SJSA1 (cell line): ENCODE measurements at regions not wholly inside any gene's neighbourhood (a gene's known extent, or its start where the extent isn't known, plus 50 kb on each side); places are given as distances from the start of the nearest gene placed in this dataset.

Experiments
- DNase-seq, 2 experiments: peaks; one replicate each; pipeline ENCODE4 v3.0.0-alpha.2; 2015 to 2020; ENCODE audit warnings: low spot score in 2 of 2, low read depth in 1 of 2
- H3K27ac ChIP-seq: fragments of 250-450 bp; sonication (Bioruptor Pico); 2 replicates; pipeline ENCODE4 v1.5.1; 2020; ENCODE audit warnings: mild to moderate bottlenecking, moderate library complexity
- H3K27me3 ChIP-seq: fragments of 250-450 bp; sonication (Bioruptor Pico); replicated peaks from 2 replicates; pipeline ENCODE4 v1.5.1; 2020; ENCODE audit warnings: mild to moderate bottlenecking, moderate library complexity
- H3K36me3 ChIP-seq: fragments of 250-450 bp; sonication (Bioruptor Pico); 2 replicates; pipeline ENCODE4 v1.5.1; 2020; ENCODE audit warnings: mild to moderate bottlenecking
- H3K4me1 ChIP-seq: fragments of 250-450 bp; sonication (Bioruptor Pico); replicated peaks from 2 replicates; pipeline ENCODE4 v1.6.1; 2021; ENCODE audit warnings: mild to moderate bottlenecking
- H3K4me3 ChIP-seq: fragments of 250-450 bp; sonication (Bioruptor Pico); 2 replicates; pipeline ENCODE4 v1.5.1; 2020; ENCODE audit warnings: mild to moderate bottlenecking
- H3K9me3 ChIP-seq: fragments of 250-450 bp; sonication (Bioruptor Pico); replicated peaks from 2 replicates; pipeline ENCODE4 v1.5.1; 2020; ENCODE audit warnings: mild to moderate bottlenecking

DNA sequence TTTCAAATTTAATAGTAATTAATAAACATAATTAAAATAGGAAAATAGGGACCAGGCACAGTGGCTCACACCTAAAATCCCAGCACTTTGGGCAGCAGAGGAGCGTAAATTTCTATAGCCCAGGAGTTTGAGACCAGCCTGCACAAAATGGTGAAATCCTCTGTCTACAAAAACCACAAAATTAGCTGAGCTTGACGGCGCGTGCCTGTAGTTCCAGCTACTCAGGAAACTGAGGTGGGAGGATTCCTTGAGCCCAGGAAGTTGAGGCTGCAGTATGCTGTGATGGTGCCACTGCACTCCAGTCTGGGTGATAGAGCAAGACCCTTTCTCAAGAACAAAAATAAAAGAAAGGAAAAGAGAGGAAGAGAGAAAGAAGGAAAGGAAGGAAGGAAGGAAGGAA, 1387.0 kb upstream of the ADGRB3 start:
- Histone ChIP-seq H3K27ac (no peak overlapping the region), H3K4me3 (no peak overlapping the region), H3K4me1 (no peaks in the 10 kb centered on the region), H3K27me3 (no peaks in the 10 kb centered on the region), H3K36me3 (no peaks in the 10 kb centered on the region), H3K9me3 (0 out of 2 replicates have a peak, but pooled peaks cover 4% of the 10 kb centered on the region)
- DNase-seq, result no peak

DNA sequence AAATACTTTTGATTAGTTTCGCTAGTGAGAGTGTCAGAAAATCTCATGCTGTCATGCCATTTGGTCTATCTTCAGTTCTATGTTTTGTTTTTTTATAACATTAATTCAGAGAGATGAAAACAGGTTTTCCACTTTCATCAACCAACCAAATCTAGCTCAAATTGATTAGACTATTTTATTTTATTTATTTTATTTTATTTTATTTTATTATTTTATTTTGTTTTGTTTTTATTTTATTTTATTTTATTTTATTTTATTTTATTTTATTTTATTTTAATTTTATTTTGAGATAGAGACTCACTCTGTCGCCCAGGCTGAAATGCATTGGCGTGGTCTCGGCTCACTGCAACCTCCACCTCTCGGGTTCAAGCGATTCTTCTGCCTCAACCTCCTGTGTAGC, 1391.0 kb upstream of the ADGRB3 start:
- Histone ChIP-seq H3K4me3 (no peak overlapping the region), H3K9me3 (no peaks in the 10 kb centered on the region), H3K27ac (no peak overlapping the region), H3K36me3 (no peaks in the 10 kb centered on the region), H3K4me1 (no peaks in the 10 kb centered on the region), H3K27me3 (no peaks in the 10 kb centered on the region)
- DNase-seq, result no peak

DNA sequence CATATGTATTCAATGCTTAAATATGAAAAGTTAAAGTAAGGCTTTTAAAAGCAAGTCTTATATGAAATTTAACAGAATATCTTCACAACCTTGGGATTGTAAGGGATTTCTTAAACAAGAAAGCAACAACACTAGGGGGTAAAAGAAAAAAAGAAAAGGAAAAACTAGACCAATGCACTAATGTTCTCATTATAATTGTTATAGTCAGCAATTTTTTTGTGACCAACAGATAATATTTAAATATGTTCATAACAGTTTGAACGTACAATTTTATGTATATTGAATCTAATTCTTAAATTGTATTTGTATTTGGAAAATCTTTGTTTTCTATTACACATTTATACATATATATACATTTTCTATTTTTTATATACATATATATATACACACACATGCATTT, 1397.8 kb upstream of the ADGRB3 start:
- no peaks in the 10 kb centered on the region for H3K9me3 ChIP-seq
- no peaks in the 10 kb centered on the region for H3K4me1 ChIP-seq
- no peak overlapping the region for H3K4me3 ChIP-seq
- no peaks in the 10 kb centered on the region for H3K36me3 ChIP-seq
- H3K27ac ChIP-seq, result no peak overlapping the region
- H3K27me3 ChIP-seq, result no peaks in the 10 kb centered on the region
- DNase-seq, result no peak

DNA sequence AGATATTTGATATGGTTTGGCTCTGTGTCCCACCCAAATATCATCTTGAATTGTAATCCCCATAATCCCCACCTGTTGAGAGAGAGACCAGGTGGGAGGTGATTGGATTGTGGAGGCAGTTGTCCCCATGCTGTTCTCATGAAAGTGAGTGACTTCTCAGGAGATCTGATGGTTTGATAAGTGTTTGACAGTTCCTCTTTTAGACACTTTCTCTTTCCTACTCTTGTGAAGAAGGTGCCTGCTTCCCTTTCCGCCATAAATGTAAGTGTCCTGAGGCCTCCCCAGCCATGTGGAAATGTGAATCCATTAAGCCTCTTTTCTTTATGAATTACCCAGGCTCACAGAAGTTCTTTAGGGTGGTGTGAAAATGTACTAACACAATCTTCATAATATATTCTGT, 1404.0 kb upstream of the ADGRB3 start:
- no peaks in the 10 kb centered on the region for H3K36me3 ChIP-seq
- no peak for DNase-seq
- no peaks in the 10 kb centered on the region; the same call in 1 of the 2 replicates for H3K9me3 ChIP-seq
- no peak overlapping the region for H3K4me3 ChIP-seq
- H3K27ac ChIP-seq, result no peak overlapping the region
- H3K27me3 ChIP-seq, result no peaks in the 10 kb centered on the region
- no peaks in the 10 kb centered on the region for H3K4me1 ChIP-seq

DNA sequence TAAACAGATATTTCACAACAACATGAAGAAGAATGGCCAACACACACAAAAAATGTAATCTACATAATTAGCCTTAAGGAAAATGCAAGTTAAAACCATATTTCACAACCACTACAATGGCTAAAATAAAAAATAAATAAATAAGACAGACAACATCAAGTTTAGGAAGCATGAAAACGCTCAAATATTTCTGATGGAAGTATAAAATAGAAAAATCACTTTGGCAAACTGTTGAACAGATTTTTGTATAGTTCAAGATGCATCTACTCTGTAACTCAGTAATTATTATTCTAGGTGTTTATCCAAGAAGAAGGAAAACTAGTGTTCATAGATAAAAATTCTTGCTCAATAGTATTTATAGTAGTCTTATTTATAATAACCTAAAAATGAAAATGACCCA, 1410.1 kb upstream of the ADGRB3 start:
- H3K27me3 ChIP-seq, result no peaks in the 10 kb centered on the region
- no peaks in the 10 kb centered on the region for H3K36me3 ChIP-seq
- no peaks in the 10 kb centered on the region for H3K4me1 ChIP-seq
- no peak overlapping the region for H3K4me3 ChIP-seq
- H3K9me3 ChIP-seq, result 0 out of 2 replicates have a peak, but pooled peaks cover 2% of the 10 kb centered on the region
- no peak for DNase-seq
- H3K27ac ChIP-seq, result no peak overlapping the region

DNA sequence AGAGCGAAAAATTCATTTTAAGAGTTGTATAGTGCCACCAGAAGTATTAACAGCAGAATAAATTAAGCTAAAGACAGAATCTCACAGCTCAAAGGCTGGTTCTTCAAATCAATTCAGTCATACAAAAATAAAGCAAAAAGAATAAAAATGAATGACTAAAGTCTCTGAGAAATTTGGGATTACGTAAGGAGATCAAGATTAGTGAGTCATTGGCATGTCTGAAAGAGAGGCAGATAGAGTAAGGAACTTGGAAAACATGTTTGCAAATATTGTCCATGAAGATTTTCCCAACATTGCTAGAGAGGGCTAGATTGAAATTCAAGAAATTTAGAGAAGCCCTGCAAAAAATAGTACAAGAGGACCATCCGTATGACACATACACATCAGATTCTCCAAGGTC, 1413.9 kb upstream of the ADGRB3 start:
- no peak overlapping the region for H3K4me3 ChIP-seq
- no peak overlapping the region for H3K27ac ChIP-seq
- 0 out of 2 replicates have a peak, but pooled peaks cover 2% of the 10 kb centered on the region for H3K9me3 ChIP-seq
- H3K4me1 ChIP-seq, result no peaks in the 10 kb centered on the region
- no peaks in the 10 kb centered on the region for H3K36me3 ChIP-seq
- no peaks in the 10 kb centered on the region for H3K27me3 ChIP-seq
- DNase-seq, result no peak

DNA sequence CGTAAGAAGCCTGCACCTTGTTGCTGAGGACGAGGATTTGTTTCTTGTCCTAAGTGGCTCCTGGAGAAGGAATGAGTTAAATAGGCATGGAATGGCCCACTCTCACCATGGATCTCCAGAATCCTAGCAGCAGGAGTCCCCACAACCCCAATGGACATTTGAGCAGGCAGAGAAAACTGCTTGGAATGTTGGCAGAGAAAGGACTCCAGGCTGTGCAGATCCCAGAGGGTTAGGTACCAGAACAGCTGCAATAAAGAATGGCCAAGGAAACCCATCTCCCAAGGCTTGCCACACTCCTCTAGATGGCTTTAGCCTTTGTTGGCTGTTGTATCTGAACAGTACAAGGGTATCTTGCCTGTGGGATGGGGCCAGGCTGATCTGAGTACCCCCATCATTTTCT, 1415.7 kb upstream of the ADGRB3 start:
- Histone ChIP-seq H3K4me1 (no peaks in the 10 kb centered on the region), H3K27ac (no peak overlapping the region), H3K9me3 (0 out of 2 replicates have a peak, but pooled peaks cover 2% of the 10 kb centered on the region), H3K36me3 (no peaks in the 10 kb centered on the region), H3K27me3 (no peaks in the 10 kb centered on the region), H3K4me3 (no peak overlapping the region)
- no peak for DNase-seq

DNA sequence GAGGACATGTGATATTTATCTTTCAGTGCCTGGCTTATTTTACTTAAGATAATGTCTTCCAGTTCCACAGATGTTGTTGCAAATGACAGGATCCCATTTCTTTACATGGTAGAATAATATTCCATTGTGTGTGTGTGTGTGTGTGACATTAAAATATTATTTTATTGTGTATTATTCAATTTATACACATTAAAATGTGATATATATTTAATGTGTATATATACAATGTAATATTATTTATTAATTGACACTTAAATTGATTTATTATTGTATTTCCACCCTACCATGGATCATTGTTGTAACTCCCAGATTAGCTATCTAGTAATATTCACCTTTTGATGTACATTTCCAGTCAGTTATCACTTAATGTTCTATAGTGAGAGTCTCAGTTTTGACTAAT, 1422.5 kb upstream of the ADGRB3 start:
- Histone ChIP-seq H3K27ac (no peak overlapping the region), H3K4me1 (no peaks in the 10 kb centered on the region), H3K27me3 (no peaks in the 10 kb centered on the region), H3K36me3 (no peaks in the 10 kb centered on the region), H3K9me3 (no peaks in the 10 kb centered on the region), H3K4me3 (no peak overlapping the region)
- no peak for DNase-seq

DNA sequence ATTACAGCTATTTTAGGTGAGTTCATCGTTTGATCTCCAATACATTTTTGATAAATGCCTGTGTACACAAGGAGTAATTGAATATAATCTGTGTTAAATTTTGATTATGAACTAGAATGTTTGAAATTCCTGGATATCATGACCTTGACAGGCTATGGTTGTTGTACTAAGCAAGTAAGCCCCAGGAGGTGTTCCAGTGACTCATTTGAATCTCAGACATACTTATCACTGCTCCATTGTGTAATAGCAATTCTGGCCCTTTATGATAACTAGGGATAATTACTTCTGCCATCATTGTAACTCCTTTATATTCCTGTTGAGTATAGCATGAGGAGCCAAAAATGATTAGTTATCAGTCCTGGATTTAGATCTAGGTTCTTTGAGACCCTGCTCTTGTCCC, 1424.6 kb upstream of the ADGRB3 start:
- no peaks in the 10 kb centered on the region for H3K27me3 ChIP-seq
- no peak overlapping the region for H3K27ac ChIP-seq
- DNase-seq, result no peak
- no peaks in the 10 kb centered on the region for H3K36me3 ChIP-seq
- no peaks in the 10 kb centered on the region for H3K4me1 ChIP-seq
- H3K4me3 ChIP-seq, result no peak overlapping the region
- no peaks in the 10 kb centered on the region for H3K9me3 ChIP-seq

DNA sequence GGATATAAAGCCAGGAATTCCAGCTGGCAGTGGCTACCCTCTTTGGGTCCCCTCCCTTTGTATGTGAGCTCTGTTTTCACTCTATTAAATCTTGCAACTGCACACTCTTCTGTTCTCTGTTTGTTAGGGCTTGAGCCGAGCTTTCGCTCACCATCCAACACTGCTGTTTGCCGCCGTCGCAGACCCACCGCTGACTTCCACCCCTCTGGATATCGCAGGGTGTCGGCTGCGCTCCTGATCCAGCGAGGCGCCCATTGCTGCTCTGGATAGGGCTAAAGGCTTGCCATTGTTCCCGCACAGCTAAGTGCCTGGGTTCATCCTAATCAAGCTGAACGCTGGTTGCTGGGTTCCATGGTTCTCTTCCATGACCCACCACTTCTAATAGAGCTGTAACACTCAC, 1433.5 kb upstream of the ADGRB3 start:
- Histone ChIP-seq H3K4me1 (no peaks in the 10 kb centered on the region), H3K27ac (no peak overlapping the region), H3K36me3 (no peaks in the 10 kb centered on the region), H3K9me3 (no peaks in the 10 kb centered on the region), H3K27me3 (no peaks in the 10 kb centered on the region), H3K4me3 (no peak overlapping the region)
- DNase-seq, result no peak

DNA sequence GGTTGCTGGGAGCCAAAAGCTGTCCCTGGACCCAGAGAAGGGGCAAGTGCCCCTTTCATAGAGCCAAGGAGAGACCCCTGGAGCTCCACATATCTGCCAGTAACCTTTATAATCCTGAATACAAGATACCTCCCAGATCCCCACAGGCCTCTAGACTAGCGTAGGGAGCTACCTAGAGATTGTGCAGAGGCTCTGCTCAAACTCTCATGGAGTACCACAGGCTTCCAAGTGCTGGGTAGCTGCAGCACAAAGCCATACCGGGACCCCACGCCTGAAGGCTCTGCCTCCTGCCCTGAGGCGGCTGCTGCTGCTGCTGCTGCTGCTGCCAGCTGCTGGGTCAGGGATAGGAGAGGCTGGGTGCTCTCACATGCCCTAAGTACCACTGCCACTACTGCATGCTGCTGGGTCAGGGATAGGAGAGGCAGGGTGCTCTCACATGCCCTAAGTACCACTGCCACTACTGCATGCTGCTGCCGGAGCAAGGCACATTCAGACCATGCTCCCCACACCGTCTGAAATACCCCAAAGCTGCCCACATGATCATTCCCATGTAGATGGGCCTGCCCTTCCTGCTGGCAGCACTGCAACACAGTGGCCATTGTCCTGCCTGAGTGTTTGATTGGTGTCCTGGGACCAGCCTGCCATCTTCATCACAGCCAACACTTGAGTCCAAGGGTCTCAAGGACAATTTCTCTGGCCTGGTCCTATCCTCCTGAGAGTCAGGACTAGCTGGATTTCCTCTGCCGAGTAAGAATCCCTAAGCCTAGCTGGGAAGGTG, 1434.3 kb upstream of the ADGRB3 start:
- Histone ChIP-seq H3K36me3 (no peaks in the 10 kb centered on the region), H3K4me1 (no peaks in the 10 kb centered on the region), H3K27me3 (no peaks in the 10 kb centered on the region), H3K4me3 (no peak overlapping the region), H3K27ac (no peak overlapping the region), H3K9me3 (no peaks in the 10 kb centered on the region)
- DNase-seq, result no peak

DNA sequence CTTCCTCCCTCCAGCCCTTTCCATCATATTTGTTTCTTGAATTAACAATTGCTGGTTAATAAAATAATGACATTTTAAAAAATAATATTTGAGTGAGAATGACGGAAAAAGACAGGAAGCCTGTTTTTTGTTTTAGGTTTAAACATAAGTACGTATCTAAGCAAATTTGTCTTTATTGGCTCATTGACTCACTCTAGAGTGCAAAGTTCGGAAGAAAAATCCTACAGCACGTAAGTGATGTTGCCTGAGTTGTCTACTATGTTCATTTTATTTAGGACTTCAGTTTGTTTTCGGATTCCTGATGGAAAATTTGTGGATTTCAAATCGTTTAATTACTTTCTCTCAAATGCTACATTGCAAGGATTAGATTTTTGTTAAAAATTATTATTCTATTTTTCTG, 1435.7 kb upstream of the ADGRB3 start:
- DNase-seq, result no peak
- no peak overlapping the region for H3K27ac ChIP-seq
- 0 out of 2 replicates have a peak, but pooled peaks cover 3% of the 10 kb centered on the region for H3K9me3 ChIP-seq
- H3K4me3 ChIP-seq, result no peak overlapping the region
- no peaks in the 10 kb centered on the region for H3K4me1 ChIP-seq
- no peaks in the 10 kb centered on the region for H3K36me3 ChIP-seq
- H3K27me3 ChIP-seq, result no peaks in the 10 kb centered on the region

DNA sequence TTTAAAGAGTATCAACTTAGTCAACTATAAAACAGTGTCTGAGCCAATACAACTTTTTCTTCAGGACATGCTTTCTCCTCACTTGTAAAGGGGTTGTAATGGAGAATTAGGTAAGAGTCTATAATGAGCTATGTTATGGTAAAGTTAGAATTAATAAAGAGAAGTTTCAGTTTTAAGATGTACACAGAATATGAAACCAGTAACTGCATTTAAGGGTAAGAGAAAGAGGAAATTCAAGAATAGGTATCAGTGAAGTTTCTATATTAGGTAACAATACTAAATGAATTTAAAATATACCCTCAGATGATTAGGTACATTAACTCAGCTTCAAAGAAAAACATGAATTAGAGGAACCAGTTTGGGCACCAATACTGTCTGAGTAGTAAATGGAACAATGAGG, 1444.3 kb upstream of the ADGRB3 start:
- H3K4me3 ChIP-seq, result no peak overlapping the region
- no peak for DNase-seq

DNA sequence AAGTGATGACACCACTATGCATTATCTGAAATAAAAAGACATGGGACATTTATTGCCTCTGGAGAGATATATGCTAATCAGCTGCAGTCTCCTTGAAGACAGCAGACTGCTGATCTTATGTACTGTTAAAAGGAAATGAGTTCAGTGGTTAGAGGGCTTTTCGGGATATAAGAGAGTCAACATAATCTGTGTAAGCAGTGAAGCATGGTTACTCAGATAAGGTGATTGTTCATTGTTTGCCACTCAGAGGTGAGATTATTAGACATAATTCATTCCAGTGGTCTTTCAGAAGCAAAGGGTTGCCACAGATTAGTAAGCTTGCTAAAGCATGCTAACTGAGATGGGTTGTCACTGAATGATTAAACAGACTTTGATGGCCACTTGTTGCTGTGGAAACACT, 1450.7 kb upstream of the ADGRB3 start:
- H3K27ac ChIP-seq, result no peak overlapping the region
- H3K9me3 ChIP-seq, result peaks cover 4% of the 10 kb centered on the region; the same call in 1 of the 2 replicates
- no peak overlapping the region for H3K4me3 ChIP-seq
- H3K4me1 ChIP-seq, result no peaks in the 10 kb centered on the region
- no peaks in the 10 kb centered on the region for H3K36me3 ChIP-seq
- no peak for DNase-seq
- no peaks in the 10 kb centered on the region for H3K27me3 ChIP-seq

More for the DNA sequence above, 1444.3 kb upstream of the ADGRB3 start:
- Histone ChIP-seq H3K27me3 (no peaks in the 10 kb centered on the region), H3K36me3 (no peaks in the 10 kb centered on the region), H3K9me3 (0 out of 2 replicates have a peak, but pooled peaks cover 3% of the 10 kb centered on the region), H3K27ac (no peak overlapping the region), H3K4me1 (no peaks in the 10 kb centered on the region)

DNA sequence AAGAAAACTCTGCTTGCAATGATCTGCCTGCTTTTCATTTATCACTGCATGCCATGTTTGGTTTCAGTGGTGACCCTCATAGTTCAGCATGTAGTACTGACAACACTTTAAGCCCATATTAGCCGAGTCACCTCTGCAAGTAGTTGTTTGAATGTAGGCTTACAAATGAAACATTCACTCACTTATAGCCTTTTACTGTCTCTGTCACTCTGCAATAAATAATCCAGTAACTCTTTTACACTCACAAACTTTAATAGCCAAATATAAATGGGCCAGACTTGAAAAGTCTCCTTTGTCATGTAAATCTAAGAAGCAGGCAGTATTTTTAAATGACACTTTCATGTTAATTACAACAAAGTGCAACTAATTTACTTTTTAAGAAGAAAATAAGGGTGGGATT, 1460.0 kb upstream of the ADGRB3 start:
- Histone ChIP-seq H3K27me3 (no peaks in the 10 kb centered on the region), H3K9me3 (no peaks in the 10 kb centered on the region; the same call in 1 of the 2 replicates), H3K4me1 (no peaks in the 10 kb centered on the region), H3K36me3 (no peaks in the 10 kb centered on the region), H3K27ac (no peak overlapping the region), H3K4me3 (no peak overlapping the region)
- DNase-seq, result no peak
